ENCODE measurements at regions not wholly inside any gene's neighbourhood (a gene's known extent, or its start where the extent isn't known, plus 50 kb on each side); places are given as distances from the start of the nearest gene placed in this dataset.

DNA sequence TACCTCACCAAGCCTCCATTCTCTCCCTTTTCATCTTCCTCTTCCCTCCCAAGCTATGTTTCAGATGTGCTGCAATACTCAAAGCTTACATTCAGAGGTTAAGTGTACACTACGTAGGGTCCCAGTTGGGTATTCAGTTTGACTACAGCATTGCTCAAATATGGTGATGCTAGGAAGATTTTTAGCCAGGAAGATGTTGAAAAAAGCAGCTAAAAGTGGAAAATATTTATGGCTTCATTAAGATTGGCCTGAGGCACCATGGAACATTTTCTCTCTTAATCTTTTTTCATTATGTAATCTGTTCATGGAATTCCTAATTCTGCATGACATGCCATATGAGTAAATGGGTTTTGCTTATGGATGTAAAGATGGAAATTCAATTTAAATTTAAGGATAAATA, 72.0 kb upstream of the ABCB5 start:
- H4K8ac ChIP-seq (ENCODE audit: low read depth in 2 of 2, low read length in 2 of 2): no peak overlapping the region
- DNase-seq: no peak
- no peak for TF ChIP-seq MAFK (IDR thresholded peaks at IDR 0.05; ENCODE audit: low read depth, low read length)
- TF ChIP-seq, protein P1, sequence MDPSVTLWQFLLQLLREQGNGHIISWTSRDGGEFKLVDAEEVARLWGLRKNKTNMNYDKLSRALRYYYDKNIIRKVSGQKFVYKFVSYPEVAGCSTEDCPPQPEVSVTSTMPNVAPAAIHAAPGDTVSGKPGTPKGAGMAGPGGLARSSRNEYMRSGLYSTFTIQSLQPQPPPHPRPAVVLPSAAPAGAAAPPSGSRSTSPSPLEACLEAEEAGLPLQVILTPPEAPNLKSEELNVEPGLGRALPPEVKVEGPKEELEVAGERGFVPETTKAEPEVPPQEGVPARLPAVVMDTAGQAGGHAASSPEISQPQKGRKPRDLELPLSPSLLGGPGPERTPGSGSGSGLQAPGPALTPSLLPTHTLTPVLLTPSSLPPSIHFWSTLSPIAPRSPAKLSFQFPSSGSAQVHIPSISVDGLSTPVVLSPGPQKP (IDR thresholded peaks at IDR 0.05; ENCODE audit: borderline replicate concordance, low read depth, low read length): no peak
- no peak for TF ChIP-seq POLR2A (IDR thresholded peaks at IDR 0.05; ENCODE audit: low read depth, low read length)
- TF ChIP-seq MXI1 (IDR thresholded peaks at IDR 0.05; ENCODE audit: borderline replicate concordance, low read depth, low read length): no peak
- TF ChIP-seq NFE2L2 (IDR thresholded peaks at IDR 0.05; ENCODE audit: low read depth, low read length): no peak
- no peak for TF ChIP-seq CEBPB (IDR thresholded peaks at IDR 0.05; ENCODE audit: low read depth, low read length)
- TF ChIP-seq FOS (IDR thresholded peaks at IDR 0.05; ENCODE audit: low read depth, low read length): no peak
- no peak for TF ChIP-seq MAZ (IDR thresholded peaks at IDR 0.05; ENCODE audit: borderline replicate concordance, low read depth, low read length)
- TF ChIP-seq CHD1 (IDR thresholded peaks at IDR 0.05; ENCODE audit: low read depth, low read length): no peak
- no peak for TF ChIP-seq RCOR1 (IDR thresholded peaks at IDR 0.05; ENCODE audit: insufficient replicate concordance, low read length)
- no peak for TF ChIP-seq BHLHE40 (IDR thresholded peaks at IDR 0.05; ENCODE audit: low read depth, low read length)
- TF ChIP-seq, protein P2, sequence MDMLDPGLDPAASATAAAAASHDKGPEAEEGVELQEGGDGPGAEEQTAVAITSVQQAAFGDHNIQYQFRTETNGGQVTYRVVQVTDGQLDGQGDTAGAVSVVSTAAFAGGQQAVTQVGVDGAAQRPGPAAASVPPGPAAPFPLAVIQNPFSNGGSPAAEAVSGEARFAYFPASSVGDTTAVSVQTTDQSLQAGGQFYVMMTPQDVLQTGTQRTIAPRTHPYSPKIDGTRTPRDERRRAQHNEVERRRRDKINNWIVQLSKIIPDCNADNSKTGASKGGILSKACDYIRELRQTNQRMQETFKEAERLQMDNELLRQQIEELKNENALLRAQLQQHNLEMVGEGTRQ (IDR thresholded peaks at IDR 0.05; ENCODE audit: low read depth, low read length): no peak
- TF ChIP-seq RAD21 (IDR thresholded peaks at IDR 0.05; ENCODE audit: low read length): no peak
- TF ChIP-seq RFX5 (IDR thresholded peaks at IDR 0.05; ENCODE audit: low read depth, low read length): no peak
- TF ChIP-seq, protein P3, sequence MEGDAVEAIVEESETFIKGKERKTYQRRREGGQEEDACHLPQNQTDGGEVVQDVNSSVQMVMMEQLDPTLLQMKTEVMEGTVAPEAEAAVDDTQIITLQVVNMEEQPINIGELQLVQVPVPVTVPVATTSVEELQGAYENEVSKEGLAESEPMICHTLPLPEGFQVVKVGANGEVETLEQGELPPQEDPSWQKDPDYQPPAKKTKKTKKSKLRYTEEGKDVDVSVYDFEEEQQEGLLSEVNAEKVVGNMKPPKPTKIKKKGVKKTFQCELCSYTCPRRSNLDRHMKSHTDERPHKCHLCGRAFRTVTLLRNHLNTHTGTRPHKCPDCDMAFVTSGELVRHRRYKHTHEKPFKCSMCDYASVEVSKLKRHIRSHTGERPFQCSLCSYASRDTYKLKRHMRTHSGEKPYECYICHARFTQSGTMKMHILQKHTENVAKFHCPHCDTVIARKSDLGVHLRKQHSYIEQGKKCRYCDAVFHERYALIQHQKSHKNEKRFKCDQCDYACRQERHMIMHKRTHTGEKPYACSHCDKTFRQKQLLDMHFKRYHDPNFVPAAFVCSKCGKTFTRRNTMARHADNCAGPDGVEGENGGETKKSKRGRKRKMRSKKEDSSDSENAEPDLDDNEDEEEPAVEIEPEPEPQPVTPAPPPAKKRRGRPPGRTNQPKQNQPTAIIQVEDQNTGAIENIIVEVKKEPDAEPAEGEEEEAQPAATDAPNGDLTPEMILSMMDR (conservative IDR thresholded peaks at IDR 0.05; ENCODE audit: low read depth, low read length): no peak
- TF ChIP-seq SMC3 (IDR thresholded peaks at IDR 0.05; ENCODE audit: low read depth, low read length): no peak
- H3K56ac ChIP-seq (ENCODE audit: extremely low read depth, insufficient read depth, low read length): no peak overlapping the region
- no peak overlapping the region for H2BK120ac ChIP-seq (ENCODE audit: low read depth, low read length)
- no peak overlapping the region for H2AFZ ChIP-seq (replicated peaks; ENCODE audit: low read length, poor library complexity)
- in situ Hi-C loops (cut with MboI; ENCODE audit: low sequenced_read_pairs): no loop called here
- no CpG with 5 or more reads among the region's 1 CpG for WGBS, 2 experiments (ENCODE audit: extremely low coverage in 2 of 2, insufficient read length in 1 of 2)
- intact Hi-C loops (cut with micrococcal nuclease): no loop called here
- H3K9me1 ChIP-seq (ENCODE audit: insufficient read depth, low read length): no peaks in the 10 kb centered on the region
- no peak overlapping the region for H2AK9ac ChIP-seq (replicated peaks; ENCODE audit: low read depth, low read length, poor library complexity)
- POLR2A ChIA-PET (ENCODE audit: unreplicated experiment): no interaction called here
- no peak overlapping the region for H2BK15ac ChIP-seq (ENCODE audit: low read depth, low read length)
- no peak overlapping the region for H2AK5ac ChIP-seq (ENCODE audit: low read depth, low read length)
- H3K79me1 ChIP-seq (ENCODE audit: low read depth in 1 of 2, low read length in 2 of 2): no peaks in the 10 kb centered on the region
- no peaks in the 10 kb centered on the region for H3K9me3 ChIP-seq (ENCODE audit: control insufficient read depth, insufficient read depth, low read length)
- no peaks in the 10 kb centered on the region for H3K4me1 ChIP-seq (ENCODE audit: control insufficient read depth, insufficient read depth, low read length)
- H3K14ac ChIP-seq (replicated peaks; ENCODE audit: low read depth, low read length): no peak overlapping the region
- no peak overlapping the region for H3K18ac ChIP-seq (ENCODE audit: low read depth, low read length)
- no peak for ATAC-seq (ENCODE audit: low read depth)
- no peak overlapping the region for H3K4me3 ChIP-seq (ENCODE audit: insufficient read depth, low read depth, low read length)
- H2BK5ac ChIP-seq (ENCODE audit: low read depth, low read length, poor library complexity, severe bottlenecking): no peak overlapping the region
- no peak overlapping the region for H2BK20ac ChIP-seq (ENCODE audit: low read depth, low read length)
- H3K4ac ChIP-seq (ENCODE audit: low read depth, low read length): no peak overlapping the region
- no peaks in the 10 kb centered on the region for H4K20me1 ChIP-seq (ENCODE audit: insufficient read depth, low read length)
- CTCF ChIA-PET: no interaction called here
- no peak overlapping the region for H3K4me2 ChIP-seq (ENCODE audit: low read depth, low read length)
- H3K9ac ChIP-seq (ENCODE audit: low read depth, low read length): no peak overlapping the region
- no peak overlapping the region for H4K91ac ChIP-seq (ENCODE audit: insufficient read depth, low read depth, low read length)
- H3K27me3 ChIP-seq (ENCODE audit: control insufficient read depth, insufficient read depth, low read length): no peaks in the 10 kb centered on the region
- H3K23ac ChIP-seq (ENCODE audit: low read depth, low read length): no peak overlapping the region
- dilution Hi-C loops (cut with HindIII; ENCODE audit: low sequenced_read_pairs, unreplicated experiment): no loop called here
- BruUV-seq (replicated peaks): no TSS peak
- H4K5ac ChIP-seq (ENCODE audit: low read depth, low read length): no peak overlapping the region
- no peaks in the 10 kb centered on the region for H3K36me3 ChIP-seq (ENCODE audit: control insufficient read depth, insufficient read depth, low read length)
- no peak overlapping the region for H3K27ac ChIP-seq (ENCODE audit: insufficient read depth, low read length)
